Left ventricle myocardium inferior (tissue), 1 donor: ENCODE measurements at regions not wholly inside any gene's neighbourhood (a gene's known extent, or its start where the extent isn't known, plus 50 kb on each side); places are given as distances from the start of the nearest gene placed in this dataset.

Experiments
- DNase-seq: peaks from one replicate; pipeline ENCODE4 v3.0.0-alpha.2; 2020
- H3K27ac ChIP-seq: fragments of 200-600 bp; replicated peaks from 2 replicates; pipeline ENCODE4 v1.8.0; 2021
- H3K27me3 ChIP-seq: fragments of 200-600 bp; 2 replicates; pipeline ENCODE4 v1.8.0; 2021; ENCODE audit warnings: low read depth
- H3K36me3 ChIP-seq: fragments of 200-600 bp; 2 replicates; pipeline ENCODE4 v1.8.0; 2021
- H3K4me1 ChIP-seq: fragments of 200-600 bp; 2 replicates; pipeline ENCODE4 v1.8.0; 2021
- H3K4me3 ChIP-seq: fragments of 200-600 bp; 2 replicates; pipeline ENCODE4 v1.8.0; 2021; ENCODE audit warnings: mild to moderate bottlenecking, moderate library complexity
- H3K9me3 ChIP-seq: fragments of 200-600 bp; replicated peaks from 2 replicates; pipeline ENCODE4 v1.8.0; 2021
- intact Hi-C: fragments of 100-400 bp; cut with micrococcal nuclease; formaldehyde crosslinking; loops from one replicate; pipeline ENCODE4 v1.11.0; 2022
- TF ChIP-seq, protein P1 (sequence below): fragments of 200-600 bp; IDR thresholded peaks from 2 replicates; pipeline ENCODE4 v1.8.0; 2021; ENCODE audit warnings: antibody characterized with exemption, mild to moderate bottlenecking, borderline replicate concordance
- donor health status: DM: no; HTN: yes; CAD: no; lungs with severe emphysema.

- intact Hi-C loops = no loop called here
- H3K4me3 ChIP-seq = no peak overlapping the region
- no peak overlapping the region for H3K27ac ChIP-seq
- H3K27me3 ChIP-seq = no peaks in the 10 kb centered on the region
- no peak for DNase-seq
- TF ChIP-seq, protein P1, sequence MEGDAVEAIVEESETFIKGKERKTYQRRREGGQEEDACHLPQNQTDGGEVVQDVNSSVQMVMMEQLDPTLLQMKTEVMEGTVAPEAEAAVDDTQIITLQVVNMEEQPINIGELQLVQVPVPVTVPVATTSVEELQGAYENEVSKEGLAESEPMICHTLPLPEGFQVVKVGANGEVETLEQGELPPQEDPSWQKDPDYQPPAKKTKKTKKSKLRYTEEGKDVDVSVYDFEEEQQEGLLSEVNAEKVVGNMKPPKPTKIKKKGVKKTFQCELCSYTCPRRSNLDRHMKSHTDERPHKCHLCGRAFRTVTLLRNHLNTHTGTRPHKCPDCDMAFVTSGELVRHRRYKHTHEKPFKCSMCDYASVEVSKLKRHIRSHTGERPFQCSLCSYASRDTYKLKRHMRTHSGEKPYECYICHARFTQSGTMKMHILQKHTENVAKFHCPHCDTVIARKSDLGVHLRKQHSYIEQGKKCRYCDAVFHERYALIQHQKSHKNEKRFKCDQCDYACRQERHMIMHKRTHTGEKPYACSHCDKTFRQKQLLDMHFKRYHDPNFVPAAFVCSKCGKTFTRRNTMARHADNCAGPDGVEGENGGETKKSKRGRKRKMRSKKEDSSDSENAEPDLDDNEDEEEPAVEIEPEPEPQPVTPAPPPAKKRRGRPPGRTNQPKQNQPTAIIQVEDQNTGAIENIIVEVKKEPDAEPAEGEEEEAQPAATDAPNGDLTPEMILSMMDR = no peak
- H3K4me1 ChIP-seq = no peaks in the 10 kb centered on the region
- H3K9me3 ChIP-seq = peaks cover 19% of the 10 kb centered on the region
- no peaks in the 10 kb centered on the region for H3K36me3 ChIP-seq
Observed at GRCh38 chr11:60634126-60634525, 65.3 kb upstream of the MS4A8 start.

GRCh38 chr11:60641940-60642339 lies 57.5 kb upstream of the MS4A8 start:
- H3K4me1 ChIP-seq = no peaks in the 10 kb centered on the region
- intact Hi-C loops = no loop called here
- no peak for DNase-seq
- no peak overlapping the region for H3K4me3 ChIP-seq
- no peak overlapping the region for H3K27ac ChIP-seq
- H3K9me3 ChIP-seq = peaks cover 41% of the 10 kb centered on the region
- TF ChIP-seq, protein P1 = no peak
- no peaks in the 10 kb centered on the region for H3K36me3 ChIP-seq
- H3K27me3 ChIP-seq = peaks cover 2% of the 10 kb centered on the region

GRCh38 chr11:60647087-60647486 lies 52.3 kb upstream of the MS4A8 start:
- intact Hi-C loops = no loop called here
- no peak for DNase-seq
- Histone ChIP-seq H3K9me3 (peaks cover 78% of the 10 kb centered on the region), H3K27ac (no peak overlapping the region), H3K27me3 (peaks cover 9% of the 10 kb centered on the region), H3K4me1 (no peaks in the 10 kb centered on the region), H3K4me3 (no peak overlapping the region), H3K36me3 (no peaks in the 10 kb centered on the region)
- TF ChIP-seq, protein P1 = no peak
